GM21526 (cell line): ENCODE measurements at regions not wholly inside any gene's neighbourhood (a gene's known extent, or its start where the extent isn't known, plus 50 kb on each side); places are given as distances from the start of the nearest gene placed in this dataset.
"Not testable (repeated sequence)": the region's sequence is repeated elsewhere in the genome, so short reads cannot be mapped to it uniquely, and the experiment has no call there.

ENCODE experiments used
- ATAC-seq: cut with Tn5 transposase; IDR thresholded peaks from one replicate; pipeline ENCODE4 v1.9.1; 2021; ENCODE audit warnings: moderate library complexity; ENCODE audit not compliant: unreplicated experiment, low FRiP score

DNA sequence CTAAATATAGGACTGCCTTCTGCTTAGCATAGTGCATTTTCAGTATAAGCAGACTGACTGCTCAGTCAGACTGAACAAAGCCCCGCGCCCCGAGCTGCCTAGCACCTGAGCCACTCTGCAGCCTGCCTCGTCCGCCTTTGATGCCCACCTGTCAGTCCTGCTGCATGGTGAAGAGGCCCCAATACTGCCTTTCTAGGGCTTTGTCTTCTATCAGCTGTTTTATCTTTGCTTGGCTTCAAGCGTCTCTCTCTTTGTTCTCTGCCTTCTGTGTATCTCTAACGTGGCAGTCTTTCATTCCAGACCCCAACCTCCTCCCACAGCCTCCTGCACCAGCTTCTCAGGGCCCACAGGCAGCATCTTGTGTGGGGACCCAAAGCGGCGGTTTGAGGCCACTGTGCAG is 1001.0 kb downstream of the VRK1 start:
- no peak for ATAC-seq

DNA sequence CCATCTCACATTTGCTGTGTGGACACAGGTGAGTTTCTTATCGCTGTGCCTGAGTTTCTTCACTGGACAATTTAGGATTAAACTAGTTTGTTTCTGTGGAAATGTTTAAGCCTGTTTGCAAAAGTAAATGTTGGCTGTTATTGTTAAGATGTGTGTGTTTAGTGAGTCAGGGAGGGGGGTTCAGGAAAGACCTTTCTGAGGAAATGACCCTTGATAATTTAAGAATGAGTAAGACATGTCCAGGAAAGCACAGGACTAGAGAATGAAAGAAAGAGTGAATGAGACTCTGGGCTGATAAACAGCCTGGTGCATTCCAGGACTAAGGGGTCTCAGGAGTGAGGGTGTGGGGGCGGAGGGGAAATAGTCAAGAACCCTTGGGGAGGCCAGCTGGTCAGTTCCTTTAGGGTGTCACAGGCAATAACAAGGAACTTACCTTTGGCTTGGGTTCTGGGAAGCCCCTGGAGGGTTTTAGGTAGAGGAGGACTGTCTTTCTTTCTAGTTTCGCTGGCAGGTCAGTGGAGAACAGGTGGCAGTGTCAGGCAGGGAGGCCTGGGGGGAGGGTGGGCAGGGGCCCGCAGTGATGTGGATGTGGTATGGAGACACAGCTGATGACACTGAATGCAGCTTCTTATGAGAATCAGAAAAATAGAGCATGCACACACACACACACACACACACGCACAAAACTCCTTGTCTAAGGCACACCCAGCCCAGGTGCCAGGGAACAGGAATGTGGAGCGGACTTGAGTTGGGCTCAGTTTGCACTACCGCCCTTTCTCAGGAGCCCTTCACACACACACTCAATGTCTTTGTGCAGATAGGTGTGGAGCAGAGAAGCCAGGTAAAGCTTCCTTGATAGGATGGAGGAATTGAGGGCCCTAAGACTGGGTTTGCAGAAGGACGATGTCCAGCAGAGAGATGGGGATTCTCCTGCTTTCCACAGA is 1005.5 kb downstream of the VRK1 start:
- ATAC-seq: no peak

DNA sequence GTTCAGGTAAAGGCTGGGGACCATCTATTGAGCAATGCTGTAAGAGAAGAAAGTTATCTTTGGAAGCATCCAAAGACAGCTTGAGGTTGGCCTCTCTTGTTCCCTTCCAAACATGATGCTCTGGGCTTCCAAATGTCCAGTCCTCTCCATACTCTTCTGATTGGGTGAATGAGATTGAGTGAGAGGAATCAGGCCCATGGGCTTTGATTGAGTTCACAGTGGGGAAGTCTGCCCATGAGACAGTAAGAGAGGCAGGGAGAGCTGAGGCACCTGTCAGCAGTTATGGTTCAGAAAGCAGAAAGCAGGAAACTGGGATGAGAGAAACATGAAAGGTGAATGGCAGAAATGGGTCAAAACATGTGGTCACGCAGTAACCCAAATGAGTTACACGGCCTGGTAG is 1006.9 kb downstream of the VRK1 start:
- ATAC-seq: no peak

GRCh38 chr14:97806891-97807290 is 1009.7 kb downstream of the VRK1 start:
- ATAC-seq: no peak

DNA sequence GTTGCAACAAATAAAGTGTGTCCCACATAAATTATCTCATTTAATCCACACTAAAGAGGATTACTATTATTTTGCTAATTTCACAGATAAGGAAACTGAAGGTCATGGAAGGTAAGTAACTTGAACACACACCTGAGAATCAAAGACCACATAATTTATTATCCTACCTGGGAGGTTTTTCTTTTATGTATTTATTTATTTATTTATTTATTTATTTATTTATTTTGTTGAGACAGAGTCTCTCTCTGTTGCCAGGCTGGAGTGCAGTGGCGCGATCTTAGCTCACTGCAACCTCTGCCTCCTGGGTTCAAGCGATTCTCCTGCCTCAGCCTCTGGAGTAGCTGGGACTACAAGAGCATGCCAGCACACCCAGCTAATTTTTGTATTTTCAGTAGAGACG is 1011.4 kb downstream of the VRK1 start:
- not testable (repeated sequence) for ATAC-seq

DNA sequence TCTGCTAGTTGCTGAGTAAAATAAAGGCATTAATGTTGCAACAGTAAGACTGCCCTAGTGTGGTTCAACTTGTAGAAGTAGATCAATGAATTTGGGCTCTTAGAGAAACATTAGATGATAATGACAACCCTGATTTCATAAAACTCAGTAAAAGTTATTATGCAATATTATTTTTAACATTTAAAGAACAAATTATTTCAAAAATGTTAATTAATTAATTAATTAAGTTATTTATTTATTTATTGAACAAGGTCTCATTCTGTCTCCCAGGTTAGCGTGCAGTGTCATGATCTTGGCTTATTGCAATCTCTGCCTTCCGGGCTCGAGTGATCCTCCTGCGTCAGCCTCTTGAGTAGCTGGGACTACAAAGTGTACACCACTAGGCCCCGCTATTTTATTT is 1016.4 kb downstream of the VRK1 start:
- ATAC-seq: no peak

DNA sequence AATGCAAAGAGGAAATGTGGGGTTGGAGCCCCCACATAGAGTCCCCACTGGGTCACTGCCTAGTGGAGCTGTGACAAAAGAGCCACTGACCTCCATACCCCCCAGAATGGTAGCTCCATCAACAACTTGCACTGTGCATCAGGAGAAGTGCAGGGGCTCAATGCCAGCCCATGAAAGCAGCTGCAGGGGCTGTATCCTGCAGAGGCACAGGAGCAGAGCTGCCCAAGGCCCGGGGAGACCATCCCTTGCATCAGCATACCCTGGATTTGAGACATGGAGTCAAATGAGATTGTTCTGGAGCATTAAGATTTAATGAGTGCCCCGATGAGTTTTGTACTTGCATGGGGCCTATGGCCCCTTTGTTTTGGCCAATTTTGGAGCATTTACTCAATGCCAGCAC is 1023.6 kb downstream of the VRK1 start:
- ATAC-seq: no peak

- no peak for ATAC-seq
These were observed 1027.0 kb downstream of the VRK1 start for GRCh38 chr14:97824218-97824617.

DNA sequence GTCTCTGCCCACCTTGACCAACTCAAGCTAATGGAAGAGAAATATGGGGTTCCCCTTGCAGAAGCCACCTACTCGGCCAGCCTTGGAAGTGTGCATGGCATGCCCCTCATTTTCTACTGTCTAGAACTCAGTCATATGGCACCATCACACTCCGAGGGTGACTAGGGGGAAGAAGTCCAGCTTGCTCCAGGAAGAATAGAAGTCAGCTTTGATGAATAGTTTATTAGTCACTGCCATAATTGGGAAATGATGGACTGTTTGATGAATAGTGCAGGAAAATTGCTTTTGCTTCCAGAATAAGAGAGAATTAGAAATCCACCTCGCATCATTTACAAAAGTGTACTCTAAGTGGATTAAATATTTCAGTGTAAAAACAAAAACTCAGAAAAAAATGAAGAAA is 1030.6 kb downstream of the VRK1 start:
- ATAC-seq: no peak

DNA sequence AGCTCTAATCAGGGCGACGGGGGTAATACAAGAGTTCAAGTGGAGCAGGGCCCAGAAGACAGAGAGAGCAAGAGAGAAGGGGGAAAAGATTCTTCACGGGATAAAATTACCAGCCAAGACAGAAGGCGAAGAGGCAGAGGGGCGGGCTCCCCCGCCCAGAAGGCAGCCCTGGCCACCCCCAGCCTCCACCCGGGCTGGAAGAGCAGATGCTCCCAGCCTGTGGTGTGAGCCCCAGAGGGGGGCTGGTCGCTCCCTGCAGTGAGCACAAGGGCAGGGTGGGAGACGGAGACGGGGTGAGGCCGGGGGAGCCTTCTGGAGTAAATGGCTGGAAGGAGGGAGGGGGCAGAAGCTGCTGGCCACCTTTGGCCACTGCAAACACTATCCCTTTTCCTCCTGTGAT is 1035.6 kb downstream of the VRK1 start:
- no peak for ATAC-seq

- no peak for ATAC-seq
These were observed 1041.8 kb downstream of the VRK1 start for GRCh38 chr14:97838986-97839385.

DNA sequence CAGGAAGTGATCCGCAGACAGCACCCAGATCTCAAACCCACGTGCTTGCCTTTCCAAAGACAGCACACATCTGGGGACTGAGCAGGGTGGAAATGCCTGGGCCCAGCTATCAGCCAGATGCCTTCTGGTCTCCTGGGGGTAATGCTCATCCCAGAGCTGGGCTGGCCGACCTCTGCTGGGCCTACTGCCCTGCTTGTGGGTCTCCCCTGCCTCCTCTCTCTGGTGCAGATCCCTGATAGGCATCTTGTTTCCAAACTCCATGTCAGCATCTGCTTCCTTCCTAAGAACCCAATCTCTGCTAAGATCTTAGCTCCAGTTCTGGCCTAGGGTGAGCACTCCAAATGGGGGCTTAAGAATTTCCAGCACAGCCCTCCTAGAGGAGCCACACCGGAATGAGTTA is 1043.0 kb downstream of the VRK1 start:
- ATAC-seq: no peak

- ATAC-seq: no peak
These were observed 1044.6 kb downstream of the VRK1 start for GRCh38 chr14:97841762-97842161.

- no peak for ATAC-seq
These were observed 1045.9 kb downstream of the VRK1 start for GRCh38 chr14:97843066-97843465.

- no peak for ATAC-seq
These were observed 1046.9 kb downstream of the VRK1 start for GRCh38 chr14:97844042-97844441.

DNA sequence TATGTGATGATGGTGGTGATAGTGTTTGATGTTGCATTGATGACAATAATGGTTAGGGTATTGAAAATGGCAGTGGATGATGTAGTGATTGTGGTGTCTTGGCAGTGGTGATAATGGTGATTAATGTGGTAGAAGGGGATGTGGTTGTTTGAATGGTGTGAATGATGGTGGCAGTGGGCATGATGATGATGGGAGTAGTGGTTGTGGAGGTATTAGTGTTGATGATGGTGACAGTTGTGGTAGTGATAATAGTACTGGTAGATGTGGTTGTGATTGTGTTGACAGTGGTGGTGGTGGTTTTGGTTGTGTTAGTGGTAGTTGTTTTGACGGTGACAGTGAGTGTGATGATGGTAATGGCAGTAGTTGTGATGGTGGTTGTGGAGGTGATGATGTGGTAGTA is 1049.0 kb downstream of the VRK1 start:
- ATAC-seq: no peak

GRCh38 chr14:97848317-97848980 is 1051.3 kb downstream of the VRK1 start:
- ATAC-seq: no peak

GRCh38 chr14:97850466-97850865 is 1053.3 kb downstream of the VRK1 start:
- no peak for ATAC-seq

- no peak for ATAC-seq
These were observed 1053.7 kb downstream of the VRK1 start for GRCh38 chr14:97850886-97851285.

DNA sequence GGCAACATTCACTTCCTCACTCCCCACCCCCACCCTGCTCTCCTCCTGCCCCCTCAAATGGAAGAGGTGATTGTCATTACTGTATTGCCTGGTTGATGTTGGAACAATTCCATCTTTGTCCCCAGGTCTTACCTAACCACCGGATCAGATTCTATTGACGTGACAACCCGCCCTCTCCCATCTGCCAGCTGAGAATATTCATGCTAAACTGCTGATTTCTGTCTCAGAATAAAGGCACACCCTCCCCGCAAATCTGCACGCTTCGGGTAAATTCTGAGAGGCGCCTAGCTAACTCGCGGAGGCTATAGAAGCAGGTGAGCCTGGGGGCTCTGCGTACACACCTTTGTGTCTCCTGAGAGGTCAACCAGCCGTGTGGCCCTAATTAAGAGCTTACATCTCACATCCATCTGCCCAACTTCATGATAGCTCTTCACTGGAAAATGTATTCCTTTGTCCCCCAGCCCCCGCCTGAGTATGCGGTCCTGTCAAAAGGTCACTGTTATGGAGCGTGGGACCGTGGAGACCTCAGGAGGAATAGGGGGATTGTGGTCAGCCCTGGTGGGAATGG is 1054.3 kb downstream of the VRK1 start:
- ATAC-seq: no peak

DNA sequence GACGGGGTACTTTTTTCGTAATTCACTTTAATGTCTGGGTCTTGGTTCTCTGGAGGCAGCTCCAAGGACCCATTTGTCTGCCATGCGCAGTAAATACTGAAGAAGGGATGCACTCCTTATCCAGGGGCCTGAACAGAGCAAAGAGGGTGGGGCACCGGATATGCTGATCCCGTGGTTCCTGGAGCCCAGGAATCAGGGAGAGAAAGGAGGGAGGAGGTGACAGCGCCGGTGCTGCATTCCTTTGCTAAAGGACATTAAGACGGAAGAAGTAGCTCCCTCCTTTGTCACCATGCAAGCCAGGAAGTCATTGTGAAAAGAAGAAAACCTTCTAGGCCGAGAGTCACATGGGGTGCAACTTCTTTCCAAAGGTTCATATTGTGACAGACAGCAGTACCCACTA is 1057.7 kb downstream of the VRK1 start:
- ATAC-seq: no peak

GRCh38 chr14:97866195-97866594 is 1069.0 kb downstream of the VRK1 start:
- ATAC-seq: no peak
